NCI-H1694 (cell line): ENCODE measurements at regions not wholly inside any gene's neighbourhood (a gene's known extent, or its start where the extent isn't known, plus 50 kb on each side); places are given as distances from the start of the nearest gene placed in this dataset.
A peak's percentile ranks its signal among the peaks of the same experiment; 100 is the strongest.

Experiments used
- DNase-seq: peaks from one replicate; lab custom pipeline; 2025; lab: John Stamatoyannopoulos, UW

- no peak for DNase-seq
Observed at GRCh38 chr12:107443320-107444090, 242.1 kb upstream of the PWP1 start.

- no peak for DNase-seq
Observed at GRCh38 chr12:107444771-107445170, 240.8 kb upstream of the PWP1 start.

DNA sequence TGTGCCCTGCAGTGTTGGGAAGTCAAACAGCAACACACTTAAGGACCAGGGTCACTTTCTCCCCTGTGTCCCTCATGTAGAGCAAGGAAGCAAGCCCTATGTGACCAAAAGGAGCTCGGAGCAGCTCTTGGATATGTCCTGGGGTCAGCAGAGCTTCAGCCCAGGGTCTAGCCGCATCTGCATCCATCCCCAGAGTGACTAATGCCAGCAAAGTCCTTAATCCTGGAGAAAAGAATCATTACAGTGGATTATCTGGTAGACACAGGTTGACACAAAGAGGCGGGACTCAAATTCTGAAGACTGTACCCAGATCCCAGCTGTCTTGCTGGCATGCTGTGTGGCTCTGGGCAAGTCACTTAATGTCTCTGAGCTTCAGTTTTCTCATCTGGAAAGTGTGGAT, 239.1 kb upstream of the PWP1 start:
- DNase-seq, result no peak

DNA sequence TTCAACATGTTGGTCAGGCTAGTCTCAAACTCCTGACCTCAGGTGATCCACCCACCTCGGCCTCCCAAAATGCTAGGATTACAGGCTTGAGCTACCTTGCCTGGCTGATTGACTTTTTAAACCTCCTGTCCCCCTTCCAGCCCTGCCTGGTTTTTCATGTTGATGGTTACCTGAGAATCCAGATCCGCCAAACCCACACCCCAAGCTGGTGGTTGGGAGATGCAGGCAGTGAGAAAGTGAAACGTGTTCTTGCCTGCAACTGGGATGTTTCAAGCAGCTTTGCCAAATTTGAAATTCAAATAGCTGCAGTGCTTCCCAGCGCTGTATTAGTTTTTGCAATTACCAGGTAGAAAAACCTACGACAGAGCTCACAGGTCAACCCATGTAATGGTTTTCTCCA, 238.3 kb upstream of the PWP1 start:
- no peak for DNase-seq

GRCh38 chr12:107448198-107448597, 237.4 kb upstream of the PWP1 start:
- DNase-seq, result peak; percentile 2

- no peak for DNase-seq
Observed at GRCh38 chr12:107449891-107450290, 235.7 kb upstream of the PWP1 start.

GRCh38 chr12:107450541-107450940, 235.1 kb upstream of the PWP1 start:
- DNase-seq, result no peak

GRCh38 chr12:107451246-107451645, 234.4 kb upstream of the PWP1 start:
- no peak for DNase-seq

- DNase-seq, result no peak
Observed at GRCh38 chr12:107454109-107454830, 231.3 kb upstream of the PWP1 start.

- no peak for DNase-seq
Observed at GRCh38 chr12:107457362-107457935, 228.2 kb upstream of the PWP1 start.

DNA sequence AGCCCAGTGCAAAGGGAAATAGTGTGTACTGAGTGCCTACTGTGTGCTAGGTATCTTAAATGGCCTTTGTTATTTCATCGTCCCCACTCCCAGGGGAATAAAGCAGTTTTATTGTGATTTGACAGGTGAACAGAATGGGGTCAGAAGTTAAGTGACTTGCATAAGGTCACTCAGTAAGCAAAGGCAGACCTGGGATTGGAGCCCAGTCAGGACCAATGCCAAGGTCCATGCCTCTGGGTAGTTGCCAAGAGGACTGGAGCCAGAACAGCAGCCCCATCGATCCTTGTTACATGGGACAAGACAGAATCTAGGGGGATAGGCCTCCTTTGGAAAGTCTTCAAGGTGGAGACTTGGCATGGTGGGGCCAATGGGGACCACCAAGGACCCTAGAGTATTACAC, 227.4 kb upstream of the PWP1 start:
- no peak for DNase-seq

DNA sequence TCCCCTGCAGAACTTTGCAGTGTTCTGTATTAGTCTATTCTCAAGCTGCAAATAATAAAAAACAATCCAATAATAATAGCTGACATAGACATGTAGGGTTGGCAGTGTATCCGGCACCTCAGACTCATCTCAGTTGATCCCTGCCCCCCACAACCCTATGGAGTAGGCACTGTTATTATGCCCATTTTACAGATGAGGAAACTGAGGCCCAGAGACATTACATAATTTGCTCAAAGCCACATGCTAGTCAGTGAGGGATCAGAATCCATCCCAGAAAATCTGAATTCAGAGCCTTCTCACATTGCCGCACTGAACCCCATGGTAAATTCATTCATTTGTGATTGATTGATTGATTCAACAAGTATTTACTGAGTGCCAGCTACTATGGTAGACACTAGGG, 226.6 kb upstream of the PWP1 start:
- DNase-seq, result no peak

DNA sequence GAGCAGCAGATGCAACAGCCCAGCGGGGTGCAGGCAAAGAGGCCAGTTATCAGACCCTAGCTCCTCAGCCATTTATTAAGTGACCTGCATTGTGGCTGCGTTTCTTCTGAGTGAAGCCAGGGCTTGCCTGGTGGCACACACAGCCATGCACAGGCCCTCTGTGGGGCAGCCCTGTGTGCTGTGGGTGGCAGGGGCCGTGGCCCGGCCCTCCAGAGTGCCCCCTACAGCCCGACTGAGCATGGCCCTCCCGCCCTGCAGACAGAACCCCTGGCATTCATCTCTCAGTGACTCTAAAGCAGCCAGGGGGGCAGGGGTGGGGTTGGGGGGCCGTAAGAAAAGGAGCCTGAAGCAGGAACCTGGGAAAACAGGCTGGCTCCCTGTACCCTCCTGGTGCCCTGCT, 226.0 kb upstream of the PWP1 start:
- DNase-seq, result no peak

- DNase-seq, result peak; percentile 16
Observed at GRCh38 chr12:107461222-107461975, 224.2 kb upstream of the PWP1 start.

GRCh38 chr12:107462428-107463332, 222.9 kb upstream of the PWP1 start:
- no peak for DNase-seq

GRCh38 chr12:107464644-107465043, 221.0 kb upstream of the PWP1 start:
- no peak for DNase-seq

DNA sequence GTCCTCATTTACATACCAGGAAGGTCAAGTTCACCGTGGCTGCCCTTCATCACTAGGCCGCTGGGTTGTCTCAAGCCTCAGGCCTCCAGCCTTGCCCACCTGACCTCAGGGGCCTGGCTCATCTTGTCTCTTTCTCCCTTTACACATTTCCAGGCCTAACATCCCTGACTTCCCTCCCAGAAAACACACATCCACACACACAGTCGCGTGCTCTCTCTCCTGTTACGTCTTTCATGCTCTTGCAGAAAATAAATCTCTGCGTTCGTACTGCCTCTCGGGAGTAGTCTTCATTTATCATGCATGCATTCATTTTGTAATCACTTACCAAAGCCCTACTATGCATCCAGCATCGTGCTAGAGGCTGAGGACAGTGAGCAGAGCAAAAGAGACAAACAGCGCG, 220.0 kb upstream of the PWP1 start:
- no peak for DNase-seq

- no peak for DNase-seq
Observed at GRCh38 chr12:107467716-107468115, 217.9 kb upstream of the PWP1 start.

DNA sequence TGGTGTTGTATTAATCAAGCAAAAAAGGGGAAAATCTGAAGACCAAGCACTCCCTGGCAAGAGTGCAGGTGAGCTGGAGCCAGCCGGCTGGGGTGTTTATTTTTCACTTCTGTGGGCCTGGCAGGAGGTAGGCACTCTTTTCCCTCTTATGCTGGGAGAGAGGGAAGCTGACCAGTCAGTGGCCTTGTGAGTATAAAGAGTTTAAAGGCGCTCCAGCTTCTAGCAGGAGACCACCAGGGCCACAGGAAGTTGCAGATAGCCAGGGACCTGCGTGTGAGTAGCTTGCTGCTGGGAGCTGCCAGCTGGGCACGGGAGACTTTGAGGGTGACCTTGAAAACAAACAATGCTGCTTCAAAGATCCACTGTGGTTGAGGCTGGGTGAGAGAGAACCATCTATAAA, 217.4 kb upstream of the PWP1 start:
- DNase-seq, result no peak

DNA sequence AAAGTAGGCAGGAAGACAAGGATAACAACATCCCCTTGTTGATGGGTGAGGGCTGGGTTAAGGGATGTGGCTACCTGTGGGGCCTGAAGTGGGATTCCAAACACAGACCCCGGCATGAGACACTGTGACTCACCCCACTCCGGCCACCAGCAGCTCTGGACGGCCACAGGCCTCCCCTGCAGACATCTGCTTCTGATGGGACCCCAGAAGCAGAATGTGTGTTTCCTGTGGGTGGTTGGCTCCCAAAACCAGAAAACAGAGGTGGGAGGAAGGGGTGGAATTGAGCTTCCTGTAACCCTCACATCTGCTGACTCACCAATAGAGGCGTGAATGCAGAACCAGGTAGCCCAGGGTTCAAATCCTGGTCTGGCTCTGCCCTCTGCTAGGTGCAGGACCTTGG, 216.6 kb upstream of the PWP1 start:
- DNase-seq, result no peak

DNA sequence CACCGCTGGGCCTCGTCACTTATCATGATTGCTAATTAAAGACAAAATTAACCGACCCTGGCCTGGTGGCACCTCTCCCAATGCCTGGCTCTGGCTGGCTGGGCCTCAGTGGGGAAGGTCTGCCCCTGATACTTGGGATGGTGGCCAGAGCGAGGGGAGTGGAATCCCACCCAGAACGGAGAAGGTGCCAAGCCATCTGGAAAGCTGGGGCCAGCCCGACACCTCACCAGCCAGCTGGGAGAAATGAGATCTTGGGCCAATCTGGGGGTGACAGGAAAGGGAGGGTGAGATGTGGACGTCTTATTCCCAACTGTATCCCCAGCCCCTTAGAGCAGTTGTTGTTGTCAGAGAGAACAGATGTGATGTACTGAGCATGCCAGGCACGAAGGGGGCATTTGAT, 215.0 kb upstream of the PWP1 start:
- no peak for DNase-seq

- DNase-seq, result no peak
Observed at GRCh38 chr12:107472308-107472707, 213.3 kb upstream of the PWP1 start.
